Activated CD4-positive, alpha-beta T cell treated with anti-CD3 and anti-CD28 coated beads, Interleukin-2, amount 50 U/mL, for 24 hours (primary cell): ENCODE measurements at regions not wholly inside any gene's neighbourhood (a gene's known extent, or its start where the extent isn't known, plus 50 kb on each side); places are given as distances from the start of the nearest gene placed in this dataset.

Source experiments
- DNase-seq, 2 donors: peaks; one replicate each; pipeline ENCODE4 v3.0.0-alpha.2; 2020; ENCODE audit warnings: low read depth in 1 of 2, low spot score in 1 of 2

DNA sequence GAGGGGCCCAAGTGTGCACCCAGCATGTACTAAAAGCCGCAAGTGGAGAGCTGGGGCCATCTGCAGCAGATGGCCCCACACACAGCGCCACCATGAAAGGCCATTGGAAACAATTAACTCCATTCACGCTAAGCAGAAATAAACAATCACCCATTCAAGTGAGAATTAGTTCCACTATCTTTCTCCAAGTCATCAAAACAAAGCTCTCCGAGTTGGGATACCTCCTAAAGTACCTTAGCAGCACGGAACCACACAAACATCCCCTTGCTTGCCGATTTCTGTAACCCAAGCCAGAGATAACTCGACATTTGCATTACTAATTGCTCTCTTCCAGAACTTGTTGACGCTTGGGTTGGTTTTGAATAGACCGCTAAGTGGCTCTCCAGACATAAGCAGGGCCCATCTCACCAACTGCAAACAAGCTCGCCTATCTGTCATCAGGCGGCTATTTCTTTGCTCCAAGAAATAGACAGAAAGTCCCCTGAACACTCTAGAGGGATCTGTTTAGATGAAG is 840.6 kb upstream of the SALL3 start:
- DNase-seq = no peak

DNA sequence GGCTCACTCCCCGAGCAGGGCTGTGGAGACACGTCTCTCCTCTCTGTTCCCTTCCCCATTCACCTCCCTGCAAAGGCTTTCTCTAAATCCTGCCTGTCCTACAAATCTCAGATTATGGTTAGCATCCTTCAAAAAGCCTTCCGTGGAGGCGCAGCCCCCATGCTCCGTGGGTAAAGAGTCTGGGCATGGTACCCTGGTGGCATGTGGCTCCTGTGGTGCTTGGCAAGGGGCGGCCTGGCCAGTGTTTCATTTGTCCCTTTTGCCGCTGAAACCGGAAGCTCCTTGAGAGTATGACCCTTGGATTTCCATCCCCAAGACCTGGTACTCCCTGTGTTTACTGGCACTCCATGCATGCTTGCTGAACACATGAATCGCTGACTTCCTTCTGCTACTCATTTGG is 839.3 kb upstream of the SALL3 start:
- DNase-seq = no peak

DNA sequence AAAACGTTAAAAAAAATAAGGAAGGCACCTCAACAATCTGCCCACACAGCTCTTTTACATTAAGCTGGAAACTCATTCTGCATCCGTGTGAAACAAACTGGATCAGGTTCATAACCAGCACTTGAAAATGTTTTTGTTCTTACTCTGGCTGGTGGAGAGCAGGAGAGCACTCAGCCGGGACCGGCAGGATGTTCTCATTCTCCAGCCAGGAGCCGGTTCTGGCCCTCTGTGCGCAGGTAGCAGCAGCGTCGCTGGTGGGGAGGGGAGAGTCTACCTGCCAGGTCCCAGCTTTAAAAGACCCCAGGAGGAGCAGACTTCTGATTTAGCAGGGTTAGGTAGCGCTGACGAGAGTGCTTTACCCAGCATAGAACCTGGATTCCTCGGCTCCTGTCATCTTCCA is 834.9 kb upstream of the SALL3 start:
- no peak for DNase-seq

- DNase-seq = no peak
Measured at GRCh38 chr18:78145096-78145495, 834.5 kb upstream of the SALL3 start.

DNA sequence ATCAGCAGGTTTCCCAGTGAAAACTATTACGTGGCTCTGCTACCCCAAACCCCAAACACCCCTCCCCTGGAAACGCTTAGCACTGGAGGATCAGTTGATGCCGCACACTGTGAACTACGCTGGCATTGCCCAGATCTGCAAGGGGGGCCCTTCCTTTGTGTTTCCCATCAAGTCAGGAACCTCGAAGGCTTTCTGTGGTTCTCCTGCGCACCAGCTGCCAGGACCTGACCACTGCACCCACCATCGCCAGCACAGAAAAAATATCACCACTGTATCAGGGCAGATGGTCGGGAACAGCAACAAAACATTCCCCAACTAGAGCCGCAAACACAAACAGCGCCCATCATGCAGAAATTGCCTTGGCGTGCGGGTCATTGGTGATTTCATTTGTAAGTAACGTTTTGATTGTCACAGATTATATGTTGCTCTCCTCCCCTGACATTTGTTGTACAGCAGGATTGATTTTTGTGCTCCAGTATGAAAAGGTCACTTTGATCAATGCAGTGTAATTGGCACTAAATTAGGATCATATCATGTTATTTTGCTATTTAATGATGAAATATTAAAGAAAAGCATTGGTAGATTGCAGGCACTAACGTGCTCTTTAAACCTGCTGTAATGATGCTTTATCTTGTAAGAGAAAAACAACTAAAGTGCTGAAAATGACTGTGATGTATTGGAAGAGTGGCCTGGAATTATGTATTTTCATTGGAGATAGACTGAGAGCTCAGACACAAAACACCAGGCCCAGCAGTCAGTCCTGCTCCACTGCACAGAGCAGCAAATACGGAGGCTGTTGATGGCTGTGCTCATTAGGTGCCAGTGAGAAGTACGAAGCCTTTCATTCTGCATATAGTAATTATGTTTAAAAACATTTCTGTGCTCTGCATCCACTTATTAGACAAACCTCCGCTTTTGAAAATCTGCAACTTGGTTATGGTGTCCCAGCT is 833.2 kb upstream of the SALL3 start:
- no peak for DNase-seq

DNA sequence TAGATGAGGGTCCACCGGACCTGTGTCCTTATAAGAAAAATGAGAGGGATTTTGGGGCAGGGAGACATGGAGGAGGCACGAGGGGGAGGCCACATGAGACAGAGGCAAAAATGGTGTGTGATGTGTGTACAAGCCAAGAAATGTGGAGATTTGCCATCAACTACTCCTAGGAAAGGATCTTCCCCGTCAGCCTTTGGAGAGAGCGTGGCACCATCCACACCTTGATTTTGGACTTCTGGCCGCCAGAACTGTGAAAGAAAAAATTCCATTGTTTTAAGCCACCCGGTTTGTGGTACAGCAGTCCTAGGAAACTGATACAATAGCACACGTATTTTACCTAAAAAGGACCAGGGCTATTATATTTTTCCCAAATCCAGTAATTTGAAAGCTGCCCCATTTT is 829.0 kb upstream of the SALL3 start:
- no peak for DNase-seq

DNA sequence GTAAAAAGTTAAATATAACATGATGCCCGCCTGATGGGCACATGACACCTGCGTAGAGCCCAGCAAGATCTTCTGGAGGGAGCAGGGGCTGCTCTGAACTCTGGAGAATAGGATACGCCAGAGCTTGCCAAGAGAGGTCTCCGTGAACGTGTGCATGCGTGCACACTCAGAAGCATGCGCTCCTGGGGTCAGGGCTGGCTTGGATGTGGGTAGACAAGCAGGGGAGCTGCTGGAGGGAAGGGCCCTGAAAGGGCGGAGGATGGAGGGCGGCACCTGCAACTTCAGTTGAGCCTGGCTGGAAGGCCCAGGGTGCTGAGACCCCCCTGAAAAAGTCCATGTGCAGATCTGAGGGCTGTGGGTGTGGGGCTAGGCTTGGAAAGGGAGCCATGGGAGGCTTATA is 828.4 kb upstream of the SALL3 start:
- no peak for DNase-seq

- no peak for DNase-seq
Measured at GRCh38 chr18:78151948-78152725, 827.5 kb upstream of the SALL3 start.

DNA sequence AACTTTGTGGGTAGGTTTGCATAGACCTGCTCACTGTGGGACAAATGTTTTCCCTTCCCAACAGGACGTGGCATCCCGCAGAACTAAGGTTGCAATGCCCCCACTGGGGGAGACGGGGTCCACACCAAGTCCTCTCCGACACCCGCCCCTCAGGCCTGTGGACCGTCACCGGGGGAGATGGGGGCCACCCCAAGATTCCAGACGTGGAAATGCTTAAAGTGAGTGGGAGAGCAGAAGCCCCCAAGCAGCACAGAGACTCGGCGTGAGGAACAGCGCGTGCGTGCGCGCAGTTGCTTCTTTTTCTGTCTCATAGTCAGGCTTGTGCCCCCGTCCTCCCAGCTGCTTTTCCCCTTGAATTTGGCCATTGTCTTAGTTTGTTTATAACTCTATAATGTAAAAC is 826.3 kb upstream of the SALL3 start:
- DNase-seq = no peak

DNA sequence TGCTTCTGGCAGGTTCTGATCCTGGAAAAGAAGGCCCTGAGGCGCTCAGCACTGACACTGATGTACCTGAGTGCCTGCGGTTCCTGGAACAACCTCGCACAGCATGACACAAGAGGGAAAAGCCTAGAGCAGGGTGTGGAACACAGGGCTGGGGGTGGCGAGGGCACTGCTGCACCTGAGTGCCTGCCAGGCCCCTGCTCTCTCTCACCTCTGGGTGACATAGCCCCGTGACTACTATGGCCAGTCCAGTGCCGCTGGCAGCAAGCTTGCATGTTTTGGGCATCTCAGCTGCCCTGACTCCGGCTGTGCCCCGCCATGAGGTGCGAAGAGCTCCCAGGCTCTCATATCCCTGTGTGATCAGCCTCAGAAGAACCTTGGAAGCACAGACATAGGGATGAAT is 825.2 kb upstream of the SALL3 start:
- no peak for DNase-seq

GRCh38 chr18:78154853-78155252 is 824.8 kb upstream of the SALL3 start:
- DNase-seq = no peak

DNA sequence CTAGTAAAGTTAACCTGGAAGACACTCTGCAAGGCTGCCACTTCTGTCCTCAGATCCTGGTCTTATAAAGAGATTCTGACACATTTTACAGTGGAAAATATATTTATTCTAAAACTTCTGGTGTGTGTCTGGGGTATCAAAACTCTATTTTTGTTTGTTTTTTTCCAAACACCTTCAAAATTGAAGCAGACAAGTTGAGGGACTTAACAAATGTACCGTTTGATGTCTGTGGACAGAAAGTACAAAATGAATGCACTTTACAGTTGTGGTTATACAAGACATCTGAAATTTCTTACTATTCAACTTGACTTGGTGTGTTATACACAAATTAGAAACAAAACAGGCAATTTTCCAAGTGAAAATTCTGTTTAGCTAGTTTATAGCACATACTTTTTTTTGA is 823.2 kb upstream of the SALL3 start:
- DNase-seq = no peak

GRCh38 chr18:78158943-78159342 is 820.7 kb upstream of the SALL3 start:
- no peak for DNase-seq

DNA sequence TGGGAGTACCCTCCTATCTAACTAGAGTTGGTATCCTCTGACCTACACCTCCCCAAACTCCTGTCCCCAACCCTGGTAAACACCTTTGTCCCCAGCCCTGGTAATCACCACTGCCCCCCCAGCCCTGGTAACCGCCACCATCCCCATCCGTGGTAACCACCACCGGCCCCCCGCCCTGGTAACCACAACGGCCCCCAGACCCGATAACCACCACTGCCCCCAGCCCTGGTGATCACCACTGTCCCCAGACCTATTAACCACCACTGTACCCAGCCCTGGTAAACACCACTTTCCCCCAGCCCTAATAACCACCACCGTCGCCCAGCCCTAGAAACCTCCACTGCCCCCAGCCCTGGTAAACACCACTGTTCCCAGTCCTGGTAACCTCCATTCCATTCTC is 820.2 kb upstream of the SALL3 start:
- DNase-seq = no peak

GRCh38 chr18:78160961-78161656 is 818.5 kb upstream of the SALL3 start:
- no peak for DNase-seq

GRCh38 chr18:78165525-78165924 is 814.1 kb upstream of the SALL3 start:
- DNase-seq = no peak

- no peak for DNase-seq
Measured at GRCh38 chr18:78168526-78168925, 811.1 kb upstream of the SALL3 start.

- DNase-seq = no peak
Measured at GRCh38 chr18:78169174-78169864, 810.3 kb upstream of the SALL3 start.

- no peak for DNase-seq
Measured at GRCh38 chr18:78171954-78172353, 807.7 kb upstream of the SALL3 start.

GRCh38 chr18:78174737-78175136 is 804.9 kb upstream of the SALL3 start:
- no peak for DNase-seq

GRCh38 chr18:78178812-78179211 is 800.8 kb upstream of the SALL3 start:
- no peak for DNase-seq
